Gastroesophageal sphincter (tissue), 4 donors: ENCODE measurements at regions not wholly inside any gene's neighbourhood (a gene's known extent, or its start where the extent isn't known, plus 50 kb on each side); places are given as distances from the start of the nearest gene placed in this dataset.
"Not testable (repeated sequence)": the region's sequence is repeated elsewhere in the genome, so short reads cannot be mapped to it uniquely, and the experiment has no call there.

Source experiments
- ATAC-seq: fragments of 150-250 bp; one replicate; pipeline ENCODE4 v1.9.1; 2016; ENCODE audit warnings: mild to moderate bottlenecking, moderate library complexity
- H3K27ac ChIP-seq, 4 donors: fragments of 200-600 bp; sonication (generic) in 3 of 4; 1 replicate in 3 of 4; 2 replicates in 1 of 4; pipeline ENCODE4 v1.5.1; 2016 to 2019
- H3K27me3 ChIP-seq: fragments of 200-600 bp; sonication (generic); one replicate; pipeline ENCODE4 v1.5.1; 2019
- H3K36me3 ChIP-seq, 2 donors: fragments of 200-600 bp; sonication (generic); one replicate each; pipeline ENCODE4 v1.5.1; 2019; ENCODE audit warnings: control low read depth in 1 of 2
- H3K4me1 ChIP-seq, 3 donors: fragments of 200-600 bp; sonication (generic); 1 replicate in 2 of 3; 2 replicates in 1 of 3; pipeline ENCODE4 v1.5.1; 2016 to 2019; ENCODE audit warnings: control low read depth in 2 of 3
- H3K4me3 ChIP-seq, 2 donors: fragments of 200-600 bp; sonication (generic); one replicate each; pipeline ENCODE4 v1.5.1; 2019; ENCODE audit warnings: mild to moderate bottlenecking in 1 of 2, moderate library complexity in 1 of 2
- H3K9me3 ChIP-seq, 3 donors: fragments of 200-600 bp; sonication (generic); one replicate each; pipeline ENCODE4 v1.5.1; 2017 to 2019; ENCODE audit warnings: control low read depth in 2 of 3
- EP300 ChIP-seq: sonication (generic); formaldehyde crosslinking; IDR thresholded peaks from one replicate; pipeline ENCODE4 v1.6.1; 2017; ENCODE audit warnings: antibody characterized with exemption, mild to moderate bottlenecking
- POLR2A ChIP-seq, 2 donors: fragments of 450-650 bp; IDR thresholded peaks; one replicate each; pipeline ENCODE4 v1.6.1; 2017; ENCODE audit warnings: antibody characterized with exemption in 2 of 2, mild to moderate bottlenecking in 2 of 2, moderate library complexity in 1 of 2
- POLR2AphosphoS5 ChIP-seq: sonication (generic); formaldehyde crosslinking; IDR thresholded peaks from one replicate; pipeline ENCODE4 v1.6.1; 2017; ENCODE audit warnings: antibody characterized with exemption
- WGBS, 2 donors: methylation state at CpG; one replicate each; pipeline ENCODE4 v1.1.5; 2018; ENCODE audit warnings: low coverage in 1 of 2; 5-methylcytosine and 5-hydroxymethylcytosine counted together
- TF ChIP-seq, protein P1 (sequence below), 4 experiments: fragments of 200-600 bp in 2 of 4; fragments of 450-650 bp in 2 of 4; sonication (generic) in 1 of 4; IDR thresholded peaks; one replicate each; pipeline ENCODE4 v1.5.1; 2017 to 2019; ENCODE audit warnings: antibody characterized with exemption in 4 of 4, mild to moderate bottlenecking in 2 of 4, moderate library complexity in 2 of 4

DNA sequence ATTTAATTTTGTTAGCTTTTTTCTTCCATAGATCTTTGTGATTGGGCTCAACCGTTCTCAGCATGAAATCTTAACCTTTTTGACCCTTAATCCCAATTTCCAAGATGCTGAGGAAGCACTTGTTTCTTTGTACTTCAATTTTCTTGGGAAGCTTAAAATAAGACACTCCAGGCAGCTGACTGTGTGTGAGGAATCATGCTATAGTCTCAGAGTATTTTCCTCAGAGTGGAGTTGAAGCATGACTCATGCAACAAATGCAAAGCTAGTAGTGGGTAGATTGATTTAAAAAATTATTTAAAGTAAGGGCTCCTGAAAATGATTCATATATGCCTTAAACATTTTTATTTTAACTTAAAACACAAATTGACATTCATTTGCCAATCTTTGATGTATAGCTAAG, 168.7 kb downstream of the BTBD3 start:
- 50 to 67% methylated on average over 1 of the region's 1 CpG for WGBS, 2 donors
- TF ChIP-seq EP300, result no peak
- TF ChIP-seq POLR2AphosphoS5, result no peak
- TF ChIP-seq, protein P1, sequence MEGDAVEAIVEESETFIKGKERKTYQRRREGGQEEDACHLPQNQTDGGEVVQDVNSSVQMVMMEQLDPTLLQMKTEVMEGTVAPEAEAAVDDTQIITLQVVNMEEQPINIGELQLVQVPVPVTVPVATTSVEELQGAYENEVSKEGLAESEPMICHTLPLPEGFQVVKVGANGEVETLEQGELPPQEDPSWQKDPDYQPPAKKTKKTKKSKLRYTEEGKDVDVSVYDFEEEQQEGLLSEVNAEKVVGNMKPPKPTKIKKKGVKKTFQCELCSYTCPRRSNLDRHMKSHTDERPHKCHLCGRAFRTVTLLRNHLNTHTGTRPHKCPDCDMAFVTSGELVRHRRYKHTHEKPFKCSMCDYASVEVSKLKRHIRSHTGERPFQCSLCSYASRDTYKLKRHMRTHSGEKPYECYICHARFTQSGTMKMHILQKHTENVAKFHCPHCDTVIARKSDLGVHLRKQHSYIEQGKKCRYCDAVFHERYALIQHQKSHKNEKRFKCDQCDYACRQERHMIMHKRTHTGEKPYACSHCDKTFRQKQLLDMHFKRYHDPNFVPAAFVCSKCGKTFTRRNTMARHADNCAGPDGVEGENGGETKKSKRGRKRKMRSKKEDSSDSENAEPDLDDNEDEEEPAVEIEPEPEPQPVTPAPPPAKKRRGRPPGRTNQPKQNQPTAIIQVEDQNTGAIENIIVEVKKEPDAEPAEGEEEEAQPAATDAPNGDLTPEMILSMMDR (IDR thresholded peaks at IDR 0.05), result no peak
- no peak for TF ChIP-seq POLR2A (IDR thresholded peaks at IDR 0.05)
- no peak overlapping the region for H3K27ac ChIP-seq
- H3K4me3 ChIP-seq, result no peak overlapping the region
- H3K4me1 ChIP-seq, result no peaks in the 10 kb centered on the region
- ATAC-seq, result no peak
- H3K27me3 ChIP-seq, result no peaks in the 10 kb centered on the region
- no peaks in the 10 kb centered on the region for H3K9me3 ChIP-seq
- no peaks in the 10 kb centered on the region for H3K36me3 ChIP-seq

DNA sequence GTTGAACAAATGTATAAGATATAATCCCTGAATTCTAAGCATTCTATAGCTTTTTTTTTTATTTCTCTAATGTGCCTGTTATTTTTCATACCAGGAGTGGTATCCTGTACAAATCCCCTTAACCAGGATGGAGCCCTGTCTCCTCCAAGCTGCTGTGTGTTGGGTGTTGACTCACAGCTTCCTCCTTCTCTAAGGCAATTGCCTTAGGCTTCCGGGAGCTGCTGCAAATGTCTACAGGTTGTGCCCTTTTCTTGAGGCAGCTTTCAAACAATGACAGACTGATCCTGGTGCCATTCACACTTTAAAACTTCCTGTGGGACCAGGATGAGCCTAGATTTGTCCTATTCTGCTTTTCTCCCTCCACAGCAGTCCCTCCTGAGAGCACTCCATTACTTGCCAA, 173.2 kb downstream of the BTBD3 start:
- Histone ChIP-seq H3K9me3 (no peaks in the 10 kb centered on the region), H3K27me3 (no peaks in the 10 kb centered on the region), H3K36me3 (no peaks in the 10 kb centered on the region), H3K4me3 (no peak overlapping the region), H3K4me1 (no peaks in the 10 kb centered on the region), H3K27ac (no peak overlapping the region)
- no peak for ATAC-seq
- 43 to 100% methylated on average over 1 of the region's 1 CpG for WGBS, 2 donors
- TF ChIP-seq POLR2A (IDR thresholded peaks at IDR 0.05), result no peak
- TF ChIP-seq, protein P1 (IDR thresholded peaks at IDR 0.05), result no peak
- no peak for TF ChIP-seq EP300
- no peak for TF ChIP-seq POLR2AphosphoS5

DNA sequence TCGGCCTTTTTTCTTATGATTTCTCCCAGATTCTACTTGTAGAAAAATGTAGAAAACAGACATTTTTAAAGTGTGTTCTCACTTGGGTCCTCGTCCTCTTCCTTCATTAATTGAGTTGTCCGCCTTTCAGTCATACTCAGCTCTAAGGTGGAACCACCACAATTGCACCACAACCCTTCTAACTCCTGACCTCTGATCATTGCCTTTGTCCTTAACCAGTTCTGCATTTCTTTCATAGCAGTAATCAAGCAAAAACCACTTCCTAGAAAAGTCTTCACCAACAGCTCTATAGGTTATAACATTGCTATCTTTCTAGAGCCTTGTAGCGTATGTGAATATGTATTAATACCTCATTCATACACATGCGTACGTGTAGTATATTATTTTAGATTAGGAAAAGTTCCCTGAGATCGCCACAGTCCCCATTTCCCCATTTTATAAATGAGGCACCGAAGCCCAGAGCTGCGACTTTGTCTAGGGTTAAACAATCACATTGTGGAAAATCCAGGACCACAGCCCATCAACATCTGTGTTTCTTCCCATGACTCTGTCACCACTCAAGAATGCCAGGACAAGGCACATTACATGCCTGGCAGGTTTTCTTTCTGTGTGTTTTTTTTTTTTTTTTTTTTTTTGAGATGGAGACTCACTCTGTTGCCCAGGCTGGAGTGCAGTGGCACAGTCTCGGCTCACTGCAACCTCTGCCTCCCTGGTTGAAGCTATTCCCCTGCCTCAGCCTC, 175.5 kb downstream of the BTBD3 start:
- no peaks in the 10 kb centered on the region for H3K4me1 ChIP-seq
- H3K9me3 ChIP-seq, result no peaks in the 10 kb centered on the region
- WGBS, 2 donors, result 91% methylated on average over 9 to 10 of the region's 10 CpGs
- no peaks in the 10 kb centered on the region for H3K36me3 ChIP-seq
- no peak overlapping the region for H3K4me3 ChIP-seq
- no peak for TF ChIP-seq POLR2A (IDR thresholded peaks at IDR 0.05)
- TF ChIP-seq, protein P1 (IDR thresholded peaks at IDR 0.05), result no peak
- no peak for TF ChIP-seq EP300
- no peak for TF ChIP-seq POLR2AphosphoS5
- no peak overlapping the region for H3K27ac ChIP-seq
- ATAC-seq, result no peak
- H3K27me3 ChIP-seq, result no peaks in the 10 kb centered on the region

DNA sequence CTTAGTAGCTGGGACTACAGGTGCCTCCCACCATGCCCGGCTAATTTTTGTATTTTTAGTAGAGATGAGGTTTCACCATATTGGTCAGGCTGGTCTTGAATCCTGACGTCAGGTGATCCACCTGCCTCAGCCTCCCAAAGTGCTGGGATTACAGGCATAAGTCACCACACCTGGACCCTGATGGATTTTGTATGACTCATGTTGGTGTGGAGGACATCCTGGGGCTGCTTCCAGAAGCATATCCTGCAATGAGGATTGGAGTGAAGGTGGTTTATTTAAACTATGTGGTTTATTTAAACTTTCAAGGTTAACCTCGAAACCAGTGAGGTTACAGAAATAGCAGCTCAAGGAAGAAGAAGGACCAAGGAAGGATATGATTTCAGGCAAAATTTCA, 176.1 kb downstream of the BTBD3 start:
- not testable (repeated sequence) for H3K27ac ChIP-seq, H3K4me3 ChIP-seq, H3K9me3 ChIP-seq, H3K36me3 ChIP-seq, H3K4me1 ChIP-seq, ATAC-seq, H3K27me3 ChIP-seq
- 51 to 56% methylated on average over 2 to 3 of the region's 3 CpGs for WGBS, 2 donors

DNA sequence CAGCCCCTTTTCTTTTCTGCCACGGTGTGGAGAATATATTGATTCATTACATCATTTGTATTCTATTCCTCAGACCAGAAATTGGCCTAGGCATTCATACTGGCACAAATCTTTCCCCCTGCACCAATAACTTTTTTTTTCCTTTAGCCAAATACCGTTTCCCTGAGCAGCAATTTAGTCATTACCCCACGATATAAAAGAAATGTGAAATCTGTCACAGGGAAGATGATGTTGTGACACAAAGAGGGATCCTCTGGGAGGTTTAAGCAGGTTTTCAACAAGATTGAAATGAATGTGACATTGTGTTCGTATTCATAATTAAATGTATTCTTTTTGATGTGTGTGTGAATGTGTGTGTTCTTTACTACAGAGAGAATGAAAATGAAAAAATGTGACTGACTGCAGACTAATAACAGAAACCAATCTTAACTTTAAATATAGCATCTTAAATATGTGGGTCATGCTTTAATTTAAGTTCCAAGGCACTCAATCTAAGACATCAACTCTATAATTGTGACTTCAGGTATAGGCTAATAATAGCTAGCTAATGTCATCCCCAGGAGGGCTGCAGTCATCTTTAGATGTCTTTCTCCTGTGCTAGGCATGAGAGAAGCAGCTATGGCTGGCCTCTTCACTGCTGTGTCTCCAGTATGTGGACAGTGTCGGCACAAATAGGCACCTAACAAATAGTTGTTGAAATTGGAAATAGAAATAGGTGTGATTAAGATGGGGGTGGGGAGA, 177.7 kb downstream of the BTBD3 start:
- 42 to 62% methylated on average over 4 to 5 of the region's 5 CpGs for WGBS, 2 donors
- H3K9me3 ChIP-seq, result no peaks in the 10 kb centered on the region
- H3K4me1 ChIP-seq, result no peaks in the 10 kb centered on the region
- no peak overlapping the region for H3K4me3 ChIP-seq
- ATAC-seq, result no peak
- no peak overlapping the region for H3K27ac ChIP-seq
- TF ChIP-seq EP300, result no peak
- no peak for TF ChIP-seq POLR2A (IDR thresholded peaks at IDR 0.05)
- TF ChIP-seq, protein P1 (IDR thresholded peaks at IDR 0.05), result no peak
- H3K27me3 ChIP-seq, result no peaks in the 10 kb centered on the region
- no peaks in the 10 kb centered on the region for H3K36me3 ChIP-seq
